ENCODE measurements at regions not wholly inside any gene's neighbourhood (a gene's known extent, or its start where the extent isn't known, plus 50 kb on each side); places are given as distances from the start of the nearest gene placed in this dataset.

DNA sequence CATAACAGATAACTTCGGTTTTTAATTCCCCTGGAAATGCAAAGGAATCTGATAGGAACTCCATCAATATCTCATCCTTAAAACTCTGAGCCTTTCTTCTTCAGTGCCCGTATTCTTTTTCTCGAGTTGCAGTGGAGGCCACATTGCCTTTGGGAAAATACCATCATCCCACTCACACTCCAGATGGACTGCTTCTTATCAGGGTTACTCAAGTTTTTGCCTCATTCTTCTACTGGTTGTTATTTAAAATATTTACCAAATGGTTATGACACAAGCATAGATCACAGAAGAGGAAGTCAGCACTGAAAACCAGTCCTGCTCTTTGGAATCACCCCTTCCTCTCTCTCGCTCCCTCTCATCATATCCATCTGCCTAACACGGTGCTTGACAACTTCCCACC lies 1020.5 kb upstream of the SLC10A2 start:
- TF ChIP-seq, protein P1, sequence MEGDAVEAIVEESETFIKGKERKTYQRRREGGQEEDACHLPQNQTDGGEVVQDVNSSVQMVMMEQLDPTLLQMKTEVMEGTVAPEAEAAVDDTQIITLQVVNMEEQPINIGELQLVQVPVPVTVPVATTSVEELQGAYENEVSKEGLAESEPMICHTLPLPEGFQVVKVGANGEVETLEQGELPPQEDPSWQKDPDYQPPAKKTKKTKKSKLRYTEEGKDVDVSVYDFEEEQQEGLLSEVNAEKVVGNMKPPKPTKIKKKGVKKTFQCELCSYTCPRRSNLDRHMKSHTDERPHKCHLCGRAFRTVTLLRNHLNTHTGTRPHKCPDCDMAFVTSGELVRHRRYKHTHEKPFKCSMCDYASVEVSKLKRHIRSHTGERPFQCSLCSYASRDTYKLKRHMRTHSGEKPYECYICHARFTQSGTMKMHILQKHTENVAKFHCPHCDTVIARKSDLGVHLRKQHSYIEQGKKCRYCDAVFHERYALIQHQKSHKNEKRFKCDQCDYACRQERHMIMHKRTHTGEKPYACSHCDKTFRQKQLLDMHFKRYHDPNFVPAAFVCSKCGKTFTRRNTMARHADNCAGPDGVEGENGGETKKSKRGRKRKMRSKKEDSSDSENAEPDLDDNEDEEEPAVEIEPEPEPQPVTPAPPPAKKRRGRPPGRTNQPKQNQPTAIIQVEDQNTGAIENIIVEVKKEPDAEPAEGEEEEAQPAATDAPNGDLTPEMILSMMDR (conservative IDR thresholded peaks at IDR 0.05; ENCODE audit: low read depth, low read length) = no peak
- no peak for TF ChIP-seq EZH2 (IDR thresholded peaks at IDR 0.05; ENCODE audit: low read length, unreplicated experiment)
